GM23338 (cell line): ENCODE measurements at regions not wholly inside any gene's neighbourhood (a gene's known extent, or its start where the extent isn't known, plus 50 kb on each side); places are given as distances from the start of the nearest gene placed in this dataset.

Experiments used
- ATAC-seq: fragments of 200-7000 bp; cut with Tn5 transposase; 3 replicates; pipeline ENCODE4 v1.9.1; 2020
- DNase-seq: peaks from one replicate; pipeline ENCODE4 v3.0.0-alpha.2; 2015; ENCODE audit warnings: low spot score
- H2AFZ ChIP-seq: fragments of 200-600 bp; sonication (generic); 2 replicates; pipeline ENCODE4 v1.8.0; 2016; ENCODE audit warnings: antibody characterized with exemption, mild to moderate bottlenecking, moderate library complexity
- H3F3A ChIP-seq: fragments of 200-600 bp; sonication (generic); replicated peaks from 2 replicates; pipeline ENCODE4 v1.8.0; 2017; ENCODE audit warnings: antibody characterized with exemption, mixed run types, low read depth
- H3K27ac ChIP-seq: fragments of 200-600 bp; sonication (generic); 2 replicates; pipeline ENCODE4 v1.6.1; 2016; ENCODE audit warnings: low read depth
- H3K27me3 ChIP-seq: fragments of 200-600 bp; sonication (generic); 2 replicates; pipeline ENCODE4 v1.8.0; 2016; ENCODE audit warnings: mild to moderate bottlenecking, mixed run types, moderate library complexity; ENCODE audit not compliant: insufficient read depth
- H3K36me3 ChIP-seq: fragments of 200-600 bp; sonication (generic); 2 replicates; pipeline ENCODE4 v1.8.0; 2016; ENCODE audit warnings: mild to moderate bottlenecking; ENCODE audit not compliant: insufficient read depth
- H3K4me1 ChIP-seq: fragments of 200-600 bp; sonication (generic); 2 replicates; pipeline ENCODE4 v1.8.0; 2016; ENCODE audit warnings: mild to moderate bottlenecking, moderate library complexity; ENCODE audit not compliant: insufficient read depth
- H3K4me2 ChIP-seq: fragments of 200-600 bp; sonication (generic); 2 replicates; pipeline ENCODE4 v1.7.1; 2017; ENCODE audit warnings: mixed run types
- H3K4me3 ChIP-seq: fragments of 200-600 bp; sonication (generic); 2 replicates; pipeline ENCODE4 v1.6.1; 2016; ENCODE audit warnings: mixed run types
- H3K79me2 ChIP-seq: fragments of 200-600 bp; sonication (generic); replicated peaks from 2 replicates; pipeline ENCODE4 v1.8.0; 2017; ENCODE audit warnings: mild to moderate bottlenecking; ENCODE audit not compliant: insufficient read depth
- H3K9me2 ChIP-seq: fragments of 200-600 bp; sonication (generic); 2 replicates; pipeline ENCODE4 v1.8.0; 2017; ENCODE audit not compliant: insufficient read depth
- H4K20me1 ChIP-seq: fragments of 200-600 bp; sonication (generic); replicated peaks from 2 replicates; pipeline ENCODE4 v1.8.0; 2017; ENCODE audit warnings: mild to moderate bottlenecking; ENCODE audit not compliant: insufficient read depth
- H3K27ac Mint-ChIP-seq: 2 replicates; pipeline ENCODE4 v1.8.0; 2020; ENCODE audit warnings: inconsistent platforms, mild to moderate bottlenecking, moderate library complexity, mixed read lengths
- H3K27me3 Mint-ChIP-seq: 3 replicates; pipeline ENCODE4 v1.8.0; 2022; ENCODE audit warnings: low read depth, mild to moderate bottlenecking, moderate library complexity, mixed read lengths, inconsistent platforms; ENCODE audit not compliant: insufficient read depth, poor library complexity
- H3K36me3 Mint-ChIP-seq: 3 replicates; pipeline ENCODE4 v1.8.0; 2021; ENCODE audit warnings: low read depth, mild to moderate bottlenecking, inconsistent platforms, moderate library complexity, mixed read lengths
- H3K4me1 Mint-ChIP-seq: 3 replicates; pipeline ENCODE4 v1.8.0; 2020; ENCODE audit warnings: mild to moderate bottlenecking, inconsistent platforms, mixed read lengths
- H3K4me3 Mint-ChIP-seq: 3 replicates; pipeline ENCODE4 v1.8.0; 2021; ENCODE audit warnings: moderate library complexity, mild to moderate bottlenecking, inconsistent platforms, mixed read lengths
- H3K9me3 Mint-ChIP-seq: 3 replicates; pipeline ENCODE4 v1.8.0; 2020; ENCODE audit warnings: moderate library complexity, mild to moderate bottlenecking, inconsistent platforms, mixed read lengths
- CREB1 ChIP-seq: fragments of 250-450 bp; sonication (Bioruptor Pico); IDR thresholded peaks from 2 replicates; pipeline ENCODE4 v1.5.0; 2020; ENCODE audit warnings: low read depth, mild to moderate bottlenecking, moderate library complexity
- CTCF ChIP-seq, 2 experiments: fragments of 200-600 bp in 1 of 2; sonication (generic) in 1 of 2; conservative IDR thresholded peaks; 2 replicates each; pipeline versions ENCODE4 v1.5.1 to v1.6.1; 2016 to 2017; ENCODE audit warnings: antibody characterized with exemption in 2 of 2, low read depth in 2 of 2, mild to moderate bottlenecking in 2 of 2, moderate library complexity in 1 of 2
- EZH2 ChIP-seq: fragments of 200-600 bp; sonication (generic); IDR thresholded peaks from one replicate; pipeline ENCODE4 v1.8.0; 2017; ENCODE audit warnings: antibody characterized with exemption, mild to moderate bottlenecking, low read depth; ENCODE audit not compliant: unreplicated experiment
- EZH2phosphoT487 ChIP-seq: fragments of 200-600 bp; sonication (generic); IDR thresholded peaks from one replicate; pipeline ENCODE4 v1.8.1; 2018; ENCODE audit warnings: antibody characterized with exemption; ENCODE audit not compliant: unreplicated experiment
- JUNB ChIP-seq: IDR thresholded peaks from one replicate; pipeline ENCODE4 v1.6.1; 2016; ENCODE audit warnings: antibody characterized with exemption; ENCODE audit not compliant: unreplicated experiment
- NANOG ChIP-seq: IDR thresholded peaks from 2 replicates; pipeline ENCODE4 v1.6.1; 2016; ENCODE audit warnings: antibody characterized with exemption, borderline replicate concordance
- POLR2AphosphoS5 ChIP-seq: IDR thresholded peaks from 2 replicates; pipeline ENCODE4 v1.6.1; 2016; ENCODE audit warnings: antibody characterized with exemption, low read depth
- REST ChIP-seq: IDR thresholded peaks from one replicate; pipeline ENCODE4 v1.6.1; 2018; ENCODE audit warnings: antibody characterized with exemption; ENCODE audit not compliant: unreplicated experiment
- STAT1 ChIP-seq: IDR thresholded peaks from one replicate; pipeline ENCODE4 v1.6.1; 2016; ENCODE audit warnings: antibody characterized with exemption; ENCODE audit not compliant: unreplicated experiment
- ZNF114 ChIP-seq: fragments of 250-450 bp; sonication (Bioruptor Pico); IDR thresholded peaks from 2 replicates; pipeline ENCODE4 v1.5.0; 2020; ENCODE audit warnings: mild to moderate bottlenecking, moderate library complexity
- ZNF331 ChIP-seq: fragments of 250-450 bp; sonication (Bioruptor Pico); IDR thresholded peaks from 2 replicates; pipeline ENCODE4 v1.5.0; 2020; ENCODE audit warnings: low read depth, mild to moderate bottlenecking, moderate library complexity
- TF ChIP-seq, protein P1 (sequence below): IDR thresholded peaks from 2 replicates; pipeline ENCODE4 v1.6.1; 2016; ENCODE audit warnings: antibody characterized with exemption

- Histone ChIP-seq H3K4me3 (no peak overlapping the region), H3K4me1 (no peaks in the 10 kb centered on the region), H3K27me3 (no peaks in the 10 kb centered on the region), H2AFZ (no peak overlapping the region), H4K20me1 (no peaks in the 10 kb centered on the region), H3K4me2 (no peak overlapping the region), H3K36me3 (no peaks in the 10 kb centered on the region), H3F3A (no peaks in the 10 kb centered on the region), H3K79me2 (no peaks in the 10 kb centered on the region), H3K9me2 (peaks cover 2% of the 10 kb centered on the region; the same call in 1 of the 2 replicates), H3K27ac (no peak overlapping the region)
- TF ChIP-seq CREB1 (CRISPR knock-in tag) (no peak), EZH2 (no peak), NANOG (no peak), EZH2phosphoT487 (no peak), ZNF114 (CRISPR knock-in tag) (no peak), REST (no peak)
- TF ChIP-seq, protein P1, sequence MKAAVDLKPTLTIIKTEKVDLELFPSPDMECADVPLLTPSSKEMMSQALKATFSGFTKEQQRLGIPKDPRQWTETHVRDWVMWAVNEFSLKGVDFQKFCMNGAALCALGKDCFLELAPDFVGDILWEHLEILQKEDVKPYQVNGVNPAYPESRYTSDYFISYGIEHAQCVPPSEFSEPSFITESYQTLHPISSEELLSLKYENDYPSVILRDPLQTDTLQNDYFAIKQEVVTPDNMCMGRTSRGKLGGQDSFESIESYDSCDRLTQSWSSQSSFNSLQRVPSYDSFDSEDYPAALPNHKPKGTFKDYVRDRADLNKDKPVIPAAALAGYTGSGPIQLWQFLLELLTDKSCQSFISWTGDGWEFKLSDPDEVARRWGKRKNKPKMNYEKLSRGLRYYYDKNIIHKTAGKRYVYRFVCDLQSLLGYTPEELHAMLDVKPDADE: no peak
- Mint-ChIP-seq H3K9me3 (peaks cover 8% of the 10 kb centered on the region), H3K27me3 (no peaks in the 10 kb centered on the region), H3K36me3 (no peaks in the 10 kb centered on the region), H3K4me3 (no peak overlapping the region), H3K4me1 (no peaks in the 10 kb centered on the region; the same call in 1 of the 3 replicates), H3K27ac (no peak overlapping the region)
- no peak for ATAC-seq
- no peak for DNase-seq
Measured at GRCh38 chr10:78645169-78645686, 423.5 kb upstream of the ZMIZ1 start.

GRCh38 chr10:78645975-78646374, 422.8 kb upstream of the ZMIZ1 start:
- Histone ChIP-seq H4K20me1 (no peaks in the 10 kb centered on the region), H2AFZ (no peak overlapping the region), H3F3A (no peaks in the 10 kb centered on the region), H3K9me2 (no peaks in the 10 kb centered on the region; the same call in 1 of the 2 replicates), H3K79me2 (no peaks in the 10 kb centered on the region), H3K27me3 (no peaks in the 10 kb centered on the region), H3K36me3 (no peaks in the 10 kb centered on the region), H3K4me1 (no peaks in the 10 kb centered on the region), H3K27ac (no peak overlapping the region), H3K4me3 (no peak overlapping the region), H3K4me2 (no peak overlapping the region)
- H3K9me3 Mint-ChIP-seq: peaks cover 8% of the 10 kb centered on the region
- TF ChIP-seq ZNF331 (no peak), EZH2 (no peak), STAT1 (no peak), CREB1 (CRISPR knock-in tag) (no peak), CTCF (conservative IDR thresholded peaks at IDR 0.05; ENCODE audit: low read depth in 2 of 2) (no peak), ZNF114 (CRISPR knock-in tag) (no peak), POLR2AphosphoS5 (no peak), NANOG (no peak), JUNB (no peak), EZH2phosphoT487 (no peak), REST (no peak)
- TF ChIP-seq, protein P1: no peak
- H3K36me3 Mint-ChIP-seq: no peaks in the 10 kb centered on the region
- ATAC-seq (no peak), DNase-seq (no peak)
- no peaks in the 10 kb centered on the region; the same call in 1 of the 3 replicates for H3K4me1 Mint-ChIP-seq
- H3K4me3 Mint-ChIP-seq: no peak overlapping the region
- no peaks in the 10 kb centered on the region for H3K27me3 Mint-ChIP-seq
- H3K27ac Mint-ChIP-seq: no peak overlapping the region
